Upper lobe of left lung (tissue), 4 donors: ENCODE measurements at regions not wholly inside any gene's neighbourhood (a gene's known extent, or its start where the extent isn't known, plus 50 kb on each side); places are given as distances from the start of the nearest gene placed in this dataset.

ENCODE experiments used
- CTCF ChIP-seq, 6 experiments: fragments of 450-650 bp in 4 of 6; fragments of 200-600 bp in 2 of 6; sonication (generic) in 2 of 6; IDR thresholded peaks; one replicate each; pipeline ENCODE4 v1.5.1; 2016 to 2019; ENCODE audit warnings: antibody characterized with exemption in 6 of 6
- EP300 ChIP-seq, 4 donors: sonication (generic); formaldehyde crosslinking; IDR thresholded peaks; one replicate each; pipeline ENCODE4 v1.5.1; 2017; ENCODE audit warnings: antibody characterized with exemption in 4 of 4, control low read depth in 2 of 4
- POLR2A ChIP-seq, 4 donors: fragments of 450-650 bp; IDR thresholded peaks; one replicate each; pipeline ENCODE4 v1.5.1; 2016 to 2017; ENCODE audit warnings: antibody characterized with exemption in 4 of 4, mild to moderate bottlenecking in 2 of 4

DNA sequence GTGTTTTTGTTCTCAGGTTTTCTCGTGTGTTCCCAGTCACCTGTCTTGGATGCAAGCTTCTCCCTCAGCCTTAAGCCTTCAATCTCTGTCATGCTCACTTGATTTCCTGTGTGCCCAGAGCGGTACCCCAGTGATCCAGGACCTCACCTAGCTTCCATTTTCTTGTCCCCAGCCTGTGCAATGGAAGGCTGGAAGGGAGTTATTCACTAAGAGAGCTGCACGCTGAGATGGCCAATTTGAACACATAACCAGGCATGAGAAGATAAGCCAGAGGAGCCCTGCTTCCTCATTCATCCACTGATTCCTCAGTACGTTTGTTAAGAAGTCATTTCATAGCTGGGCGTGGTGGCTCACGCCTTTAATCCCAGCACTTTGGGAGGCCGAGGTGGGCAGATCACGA, 130.8 kb upstream of the SERPINE2 start:
- TF ChIP-seq POLR2A (IDR thresholded peaks at IDR 0.05) (no peak), CTCF (IDR thresholded peaks at IDR 0.05) (no peak), EP300 (IDR thresholded peaks at IDR 0.05) (no peak)
